CD14-positive monocyte (primary cell): ENCODE measurements at regions not wholly inside any gene's neighbourhood (a gene's known extent, or its start where the extent isn't known, plus 50 kb on each side); places are given as distances from the start of the nearest gene placed in this dataset.

Experiments used
- DNase-seq, 3 donors: peaks; one replicate each; pipeline ENCODE4 v3.0.0-alpha.2; 2011 to 2022
- H2AFZ ChIP-seq: 2 replicates; pipeline ENCODE4 v1.6.0; 2012; ENCODE audit warnings: mild to moderate bottlenecking, low read depth, low read length, inconsistent platforms; ENCODE audit not compliant: insufficient read depth, poor library complexity, severe bottlenecking
- H3K27ac ChIP-seq, 2 donors: 1 replicate in 1 of 2; 2 replicates in 1 of 2; pipeline ENCODE4 v1.5.1; 2012 to 2013; ENCODE audit warnings: low read length in 2 of 2, control low read depth in 1 of 2, inconsistent platforms in 1 of 2, low read depth in 1 of 2, mild to moderate bottlenecking in 1 of 2
- H3K27me3 ChIP-seq, 2 donors: one replicate each; pipeline versions ENCODE4 v1.6.0 to v1.6.1; 2011 to 2013; ENCODE audit warnings: low read length in 2 of 2; ENCODE audit not compliant: control insufficient read depth in 2 of 2, insufficient read depth in 2 of 2
- H3K36me3 ChIP-seq, 2 donors: replicated peaks in 1 of 2; 1 replicate in 1 of 2; 2 replicates in 1 of 2; pipeline versions ENCODE4 v1.5.1 to v1.6.1; 2012 to 2013; ENCODE audit warnings: low read length in 2 of 2, control low read depth in 1 of 2, inconsistent platforms in 1 of 2, mild to moderate bottlenecking in 1 of 2; ENCODE audit not compliant: insufficient read depth in 2 of 2, control insufficient read depth in 1 of 2
- H3K4me1 ChIP-seq, 2 donors: 1 replicate in 1 of 2; 2 replicates in 1 of 2; pipeline versions ENCODE4 v1.5.1 to v1.6.1; 2012 to 2013; ENCODE audit warnings: low read length in 2 of 2, control low read depth in 1 of 2, inconsistent platforms in 1 of 2, mild to moderate bottlenecking in 1 of 2, moderate library complexity in 1 of 2; ENCODE audit not compliant: insufficient read depth in 2 of 2, control insufficient read depth in 1 of 2
- H3K4me2 ChIP-seq: replicated peaks from 2 replicates; pipeline ENCODE3; 2012; ENCODE audit warnings: low read length, moderate library complexity, mild to moderate bottlenecking; ENCODE audit not compliant: poor library complexity, severe bottlenecking; ENCODE audit errors: extremely low read depth
- H3K4me3 ChIP-seq, 3 experiments: fragments of 200-600 bp in 1 of 3; sonication (generic) in 1 of 3; replicated peaks in 1 of 3; 1 replicate in 2 of 3; 2 replicates in 1 of 3; pipeline ENCODE4 v1.5.1; 2011 to 2013; ENCODE audit warnings: low read length in 3 of 3, mild to moderate bottlenecking in 3 of 3, control low read depth in 2 of 3, low read depth in 2 of 3, inconsistent platforms in 1 of 3, moderate library complexity in 1 of 3
- H3K79me2 ChIP-seq: 2 replicates; pipeline ENCODE4 v1.6.0; 2012; ENCODE audit warnings: mild to moderate bottlenecking, control low read depth, inconsistent platforms, low read length, moderate library complexity; ENCODE audit not compliant: insufficient read depth
- H3K9ac ChIP-seq: 2 replicates; pipeline ENCODE4 v1.6.0; 2017; ENCODE audit warnings: low read length, mild to moderate bottlenecking; ENCODE audit not compliant: insufficient read depth, poor library complexity, severe bottlenecking
- H3K9me3 ChIP-seq, 2 donors: replicated peaks in 1 of 2; 1 replicate in 1 of 2; 2 replicates in 1 of 2; pipeline versions ENCODE4 v1.5.1 to v1.6.1; 2012 to 2013; ENCODE audit warnings: low read length in 2 of 2, control low read depth in 1 of 2; ENCODE audit not compliant: control insufficient read depth in 1 of 2, insufficient read depth in 1 of 2
- H4K20me1 ChIP-seq: 2 replicates; pipeline ENCODE4 v1.6.0; 2012; ENCODE audit warnings: mild to moderate bottlenecking, low read length, control low read depth, moderate library complexity; ENCODE audit not compliant: insufficient read depth
- H3K27ac Mint-ChIP-seq, 7 donors: one replicate each; pipeline ENCODE4 v1.8.0; 2020; ENCODE audit warnings: mild to moderate bottlenecking in 7 of 7, mixed read lengths in 7 of 7, moderate library complexity in 6 of 7, inconsistent platforms in 2 of 7
- H3K27me3 Mint-ChIP-seq, 3 donors: one replicate each; pipeline ENCODE4 v1.8.0; 2021 to 2022; ENCODE audit warnings: low read depth in 3 of 3, mild to moderate bottlenecking in 3 of 3, mixed read lengths in 3 of 3, moderate library complexity in 3 of 3, inconsistent platforms in 1 of 3
- H3K36me3 Mint-ChIP-seq, 2 donors: one replicate each; pipeline ENCODE4 v1.8.0; 2020; ENCODE audit warnings: mixed read lengths in 2 of 2, inconsistent platforms in 1 of 2, mild to moderate bottlenecking in 1 of 2
- H3K4me1 Mint-ChIP-seq: one replicate; pipeline ENCODE4 v1.8.0; 2020; ENCODE audit warnings: mild to moderate bottlenecking, mixed read lengths
- H3K4me3 Mint-ChIP-seq, 2 donors: one replicate each; pipeline ENCODE4 v1.8.0; 2020; ENCODE audit warnings: mild to moderate bottlenecking in 2 of 2, mixed read lengths in 2 of 2, moderate library complexity in 1 of 2
- H3K9me3 Mint-ChIP-seq, 7 donors: one replicate each; pipeline ENCODE4 v1.8.0; 2020 to 2022; ENCODE audit warnings: mixed read lengths in 7 of 7, mild to moderate bottlenecking in 6 of 7, moderate library complexity in 6 of 7, inconsistent platforms in 2 of 7
- WGBS: methylation state at CpG from one replicate; pipeline ENCODE4 v1.1.5; 2013; ENCODE audit warnings: missing lambda C conversion rate; ENCODE audit not compliant: insufficient coverage; 5-methylcytosine and 5-hydroxymethylcytosine counted together
- intact Hi-C, 2 donors: fragments of 100-400 bp; cut with micrococcal nuclease; formaldehyde crosslinking; loops; one replicate each; pipeline versions ENCODE4 v1.15.0 to v1.15.1; 2023
- TF ChIP-seq, protein P1 (sequence below): fragments of 200-600 bp; IDR thresholded peaks from one replicate; pipeline ENCODE4 v1.8.0; 2022; ENCODE audit warnings: antibody characterized with exemption, mild to moderate bottlenecking

DNA sequence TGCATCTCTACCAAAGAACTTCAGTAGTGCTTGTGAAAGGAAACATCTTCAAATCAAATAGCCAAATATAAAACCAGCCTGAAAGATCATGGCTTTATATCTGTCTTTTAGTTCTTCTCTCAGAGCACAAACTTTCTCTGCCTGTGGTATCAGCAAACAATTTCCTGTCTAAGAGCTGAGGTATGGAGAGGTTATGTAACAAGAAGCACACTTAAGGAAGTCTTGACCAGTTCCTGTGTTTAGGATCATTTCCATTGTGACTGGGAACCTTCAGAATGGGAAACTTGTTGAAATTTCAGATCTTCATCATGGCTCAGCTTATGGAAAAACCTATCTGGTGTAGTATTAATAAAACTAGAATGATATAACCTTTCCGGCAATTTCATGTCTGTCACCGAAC is 148.8 kb downstream of the MBL2 start:
- Histone ChIP-seq H3K36me3 (no peaks in the 10 kb centered on the region), H3K4me2 (no peak overlapping the region), H3K79me2 (no peaks in the 10 kb centered on the region), H3K27me3 (no peaks in the 10 kb centered on the region), H3K4me1 (no peaks in the 10 kb centered on the region), H4K20me1 (no peaks in the 10 kb centered on the region), H2AFZ (no peak overlapping the region), H3K27ac (no peak overlapping the region), H3K9ac (no peak overlapping the region), H3K4me3 (no peak overlapping the region), H3K9me3 (no peaks in the 10 kb centered on the region)
- Mint-ChIP-seq H3K4me3 (no peak overlapping the region), H3K9me3 (no peaks in the 10 kb centered on the region), H3K4me1 (no peaks in the 10 kb centered on the region), H3K27me3 (peaks cover 0 to 2% (median 0%) of the 10 kb centered on the region in 3 donors), H3K36me3 (no peaks in the 10 kb centered on the region), H3K27ac (no peak overlapping the region)
- intact Hi-C loops: no loop called here
- WGBS: no CpG with 5 or more reads among the region's 2 CpGs
- TF ChIP-seq, protein P1, sequence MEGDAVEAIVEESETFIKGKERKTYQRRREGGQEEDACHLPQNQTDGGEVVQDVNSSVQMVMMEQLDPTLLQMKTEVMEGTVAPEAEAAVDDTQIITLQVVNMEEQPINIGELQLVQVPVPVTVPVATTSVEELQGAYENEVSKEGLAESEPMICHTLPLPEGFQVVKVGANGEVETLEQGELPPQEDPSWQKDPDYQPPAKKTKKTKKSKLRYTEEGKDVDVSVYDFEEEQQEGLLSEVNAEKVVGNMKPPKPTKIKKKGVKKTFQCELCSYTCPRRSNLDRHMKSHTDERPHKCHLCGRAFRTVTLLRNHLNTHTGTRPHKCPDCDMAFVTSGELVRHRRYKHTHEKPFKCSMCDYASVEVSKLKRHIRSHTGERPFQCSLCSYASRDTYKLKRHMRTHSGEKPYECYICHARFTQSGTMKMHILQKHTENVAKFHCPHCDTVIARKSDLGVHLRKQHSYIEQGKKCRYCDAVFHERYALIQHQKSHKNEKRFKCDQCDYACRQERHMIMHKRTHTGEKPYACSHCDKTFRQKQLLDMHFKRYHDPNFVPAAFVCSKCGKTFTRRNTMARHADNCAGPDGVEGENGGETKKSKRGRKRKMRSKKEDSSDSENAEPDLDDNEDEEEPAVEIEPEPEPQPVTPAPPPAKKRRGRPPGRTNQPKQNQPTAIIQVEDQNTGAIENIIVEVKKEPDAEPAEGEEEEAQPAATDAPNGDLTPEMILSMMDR: no peak
- no peak for DNase-seq

DNA sequence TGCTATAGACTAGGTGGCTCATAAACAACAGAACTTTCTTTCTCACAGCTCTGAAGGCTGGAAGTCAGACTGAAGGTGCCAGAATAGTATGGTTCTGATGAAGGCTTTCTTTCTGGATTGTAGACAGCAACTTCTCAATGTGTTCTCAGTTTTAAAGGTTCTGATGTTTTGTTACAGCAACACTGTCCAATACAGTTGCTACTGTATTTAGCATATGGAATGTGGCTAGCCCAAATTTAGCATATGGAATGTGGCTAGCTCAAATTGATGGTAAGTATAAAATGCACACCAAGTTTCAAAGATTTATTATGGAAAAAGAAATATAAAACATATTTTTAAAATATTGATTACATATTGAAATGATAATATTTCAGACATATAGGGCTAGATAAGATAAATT is 145.3 kb downstream of the MBL2 start:
- H3K27ac Mint-ChIP-seq: no peak overlapping the region
- no peaks in the 10 kb centered on the region for H3K4me1 ChIP-seq
- H3K4me2 ChIP-seq: no peak overlapping the region
- H3K4me3 ChIP-seq: no peak overlapping the region
- H2AFZ ChIP-seq: no peak overlapping the region
- no peak overlapping the region for H3K9ac ChIP-seq
- intact Hi-C loops: no loop called here
- no peaks in the 10 kb centered on the region for H3K79me2 ChIP-seq
- H3K4me1 Mint-ChIP-seq: no peaks in the 10 kb centered on the region
- H3K27me3 ChIP-seq: no peaks in the 10 kb centered on the region
- no peaks in the 10 kb centered on the region for H3K9me3 Mint-ChIP-seq
- peaks cover 0 to 2% (median 0%) of the 10 kb centered on the region in 3 donors for H3K27me3 Mint-ChIP-seq
- TF ChIP-seq, protein P1: no peak
- H3K9me3 ChIP-seq: no peaks in the 10 kb centered on the region
- H3K36me3 Mint-ChIP-seq: no peaks in the 10 kb centered on the region
- no peaks in the 10 kb centered on the region for H3K36me3 ChIP-seq
- no peak overlapping the region for H3K27ac ChIP-seq
- no peaks in the 10 kb centered on the region for H4K20me1 ChIP-seq
- H3K4me3 Mint-ChIP-seq: no peak overlapping the region
- DNase-seq: no peak
